GM19455 (cell line): ENCODE measurements at regions not wholly inside any gene's neighbourhood (a gene's known extent, or its start where the extent isn't known, plus 50 kb on each side); places are given as distances from the start of the nearest gene placed in this dataset.
"Not testable (repeated sequence)": the region's sequence is repeated elsewhere in the genome, so short reads cannot be mapped to it uniquely, and the experiment has no call there.

Experiments used
- ATAC-seq: cut with Tn5 transposase; IDR thresholded peaks from one replicate; pipeline ENCODE4 v1.9.1; 2021; ENCODE audit not compliant: unreplicated experiment

DNA sequence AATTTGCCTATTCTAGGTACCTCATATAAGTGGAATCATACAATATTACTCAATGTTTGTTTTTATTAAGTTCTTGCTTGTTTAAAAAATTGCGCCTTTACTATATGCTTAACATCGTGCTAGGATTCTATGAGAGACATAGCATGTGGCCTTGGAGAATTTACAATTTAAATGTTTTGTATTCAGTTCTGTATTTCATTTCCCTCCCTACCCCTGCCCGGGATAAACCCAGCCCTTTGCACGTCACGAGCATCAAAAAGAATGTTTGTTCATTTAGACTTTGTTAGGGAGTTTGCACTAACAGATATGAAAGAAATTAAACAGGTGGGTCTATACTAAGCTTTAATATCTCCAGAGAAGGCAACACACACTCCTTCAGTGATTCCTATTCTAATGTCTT is 75.7 kb downstream of the C18orf54 start:
- no peak for ATAC-seq

DNA sequence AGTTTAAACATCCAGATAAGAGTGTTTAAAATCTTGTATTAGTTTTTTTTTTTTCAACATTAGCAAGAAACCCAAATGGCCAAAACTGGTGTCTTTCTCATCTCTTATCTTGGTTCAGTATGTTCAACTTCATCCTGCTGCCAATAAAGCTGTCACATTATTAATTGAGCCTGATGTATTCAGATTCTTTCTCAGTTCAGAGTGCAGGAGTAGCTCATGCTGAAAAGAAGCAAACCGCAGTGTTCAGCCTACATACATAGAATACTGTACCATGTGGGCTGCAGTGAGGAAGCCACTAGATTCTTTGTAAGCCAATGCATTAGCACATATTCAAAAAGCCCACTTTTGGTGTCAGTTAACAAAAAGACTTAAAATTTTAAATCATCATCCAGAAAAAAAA is 76.2 kb downstream of the C18orf54 start:
- no peak for ATAC-seq

DNA sequence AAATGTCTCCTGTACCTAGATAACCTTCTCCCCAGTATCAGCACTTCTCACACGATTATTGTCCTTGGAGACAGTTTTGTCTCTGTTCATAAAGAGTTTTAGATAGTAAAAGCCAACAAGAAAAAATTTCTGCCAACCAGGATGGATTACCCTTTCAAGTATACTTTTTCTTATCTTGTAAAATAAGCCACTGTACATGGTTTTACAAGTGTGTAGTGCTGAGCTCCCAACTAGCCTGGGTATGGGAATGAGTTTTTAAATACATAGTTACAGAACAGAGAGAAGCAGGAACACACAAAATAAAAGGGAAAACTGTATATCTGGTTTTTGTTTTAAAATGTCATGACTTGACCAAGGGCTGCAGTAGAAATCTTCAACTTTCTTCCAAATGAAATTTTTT is 76.7 kb downstream of the C18orf54 start:
- ATAC-seq: no peak

DNA sequence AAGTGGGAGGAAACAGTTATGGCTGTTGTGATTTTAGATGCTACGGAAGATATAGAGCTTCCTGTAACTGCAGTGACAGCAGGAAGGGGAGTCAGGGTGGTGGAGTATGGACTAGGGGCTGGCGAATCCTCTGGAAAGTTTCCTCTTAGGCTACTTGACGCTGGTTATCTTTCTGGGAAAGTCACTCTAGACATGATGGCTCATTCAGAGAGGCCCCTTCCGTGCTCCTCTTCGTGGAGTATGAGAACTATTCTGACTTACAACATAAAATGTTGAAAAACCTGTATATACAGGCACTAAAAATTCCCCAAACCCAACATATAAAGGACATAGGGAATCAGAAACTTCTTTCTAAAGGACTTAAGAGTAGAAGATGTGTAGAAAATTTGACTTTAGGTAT is 78.8 kb downstream of the C18orf54 start:
- no peak for ATAC-seq

GRCh38 chr18:54440292-54440691 is 82.6 kb downstream of the C18orf54 start:
- ATAC-seq: no peak

DNA sequence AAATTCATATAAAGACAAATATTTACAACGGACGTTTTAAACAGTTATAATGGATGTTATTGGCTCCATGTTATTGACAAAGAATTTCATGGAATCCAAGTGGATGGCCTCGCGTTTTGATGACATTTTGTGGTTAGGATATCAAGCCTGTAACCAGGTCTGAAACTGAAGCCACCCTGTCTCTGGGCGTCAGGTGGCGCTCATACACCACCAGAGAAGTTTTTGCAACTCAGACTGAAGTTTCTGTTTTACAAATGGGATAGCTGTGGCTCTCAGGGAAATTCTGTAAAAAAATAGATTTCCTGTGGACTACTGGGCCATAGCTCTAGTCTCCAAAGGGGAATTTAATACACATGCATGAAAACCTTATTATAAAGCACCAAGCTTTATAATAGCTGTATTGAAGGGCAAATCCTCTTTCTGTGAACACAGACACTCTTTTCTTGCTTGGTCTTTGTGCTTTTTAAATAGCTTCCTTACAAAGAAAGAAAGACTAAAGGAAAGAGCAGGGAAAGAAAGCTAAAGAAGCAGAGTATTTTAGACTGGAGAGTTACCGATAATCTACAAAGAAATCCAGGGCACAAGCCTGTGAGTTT is 86.7 kb downstream of the C18orf54 start:
- ATAC-seq: peak; percentile 76

DNA sequence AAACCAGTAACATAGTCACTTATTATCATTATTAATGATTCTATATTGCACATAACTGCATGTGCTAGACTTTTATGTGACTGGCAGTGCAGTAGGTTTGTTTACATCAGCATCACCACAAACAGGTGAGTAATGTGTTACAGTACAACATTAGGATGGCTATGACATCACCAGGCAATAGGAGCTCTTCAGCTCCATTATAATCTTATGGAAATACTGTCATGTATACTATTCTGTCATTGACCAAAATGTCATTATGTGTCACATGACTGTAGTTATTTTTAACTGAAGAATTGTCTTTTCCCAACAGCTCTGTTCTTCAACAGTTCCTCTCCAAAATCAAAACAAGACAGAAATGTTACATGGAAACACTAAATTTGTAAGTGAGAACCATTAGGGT is 96.3 kb downstream of the C18orf54 start:
- no peak for ATAC-seq

DNA sequence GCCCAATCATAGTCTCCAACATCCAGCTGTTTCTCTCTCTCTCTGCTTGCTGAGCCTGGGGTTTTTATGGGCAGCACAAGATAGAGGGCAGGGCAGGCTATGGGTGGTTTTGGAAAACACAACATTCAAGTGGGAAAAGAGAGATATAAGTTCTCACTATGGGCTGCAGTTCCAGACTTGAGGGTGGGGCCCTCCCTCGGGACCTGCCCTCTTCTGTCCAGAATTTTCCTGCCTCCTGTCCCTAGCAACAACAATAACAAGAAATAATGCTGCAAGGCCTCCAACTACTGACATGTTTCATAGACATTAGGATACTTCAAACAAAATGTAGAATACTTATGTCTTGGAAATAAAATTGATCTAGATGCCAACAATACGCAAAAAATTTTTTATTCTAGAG is 107.8 kb downstream of the C18orf54 start:
- ATAC-seq: no peak

- ATAC-seq: no peak
Observed at GRCh38 chr18:54466248-54467005, 108.7 kb downstream of the C18orf54 start.

- ATAC-seq: no peak
Observed at GRCh38 chr18:54479365-54479764, 111.7 kb upstream of the DYNAP start.

GRCh38 chr18:54480616-54481015 is 110.4 kb upstream of the DYNAP start:
- ATAC-seq: no peak

DNA sequence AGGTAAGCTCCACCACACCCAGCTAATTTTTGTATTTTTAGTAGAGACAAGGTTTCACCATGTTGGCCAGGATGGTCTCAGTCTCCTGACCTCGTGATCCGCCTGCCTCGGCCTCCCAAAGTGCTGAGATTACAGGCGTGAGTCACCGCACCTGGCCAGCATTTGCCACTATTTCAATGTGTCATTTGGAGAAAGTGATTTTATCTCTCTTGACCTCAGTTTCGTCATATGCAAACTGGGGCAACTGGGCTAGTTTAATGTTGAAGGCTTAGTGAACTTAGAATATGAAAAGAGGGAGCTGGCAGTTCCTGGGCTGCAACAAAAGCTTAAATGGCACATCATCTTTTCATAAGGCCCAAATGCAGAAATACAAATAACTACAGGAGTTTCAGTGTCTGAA is 88.6 kb upstream of the DYNAP start:
- not testable (repeated sequence) for ATAC-seq

GRCh38 chr18:54503131-54503894 is 87.7 kb upstream of the DYNAP start:
- ATAC-seq: no peak

DNA sequence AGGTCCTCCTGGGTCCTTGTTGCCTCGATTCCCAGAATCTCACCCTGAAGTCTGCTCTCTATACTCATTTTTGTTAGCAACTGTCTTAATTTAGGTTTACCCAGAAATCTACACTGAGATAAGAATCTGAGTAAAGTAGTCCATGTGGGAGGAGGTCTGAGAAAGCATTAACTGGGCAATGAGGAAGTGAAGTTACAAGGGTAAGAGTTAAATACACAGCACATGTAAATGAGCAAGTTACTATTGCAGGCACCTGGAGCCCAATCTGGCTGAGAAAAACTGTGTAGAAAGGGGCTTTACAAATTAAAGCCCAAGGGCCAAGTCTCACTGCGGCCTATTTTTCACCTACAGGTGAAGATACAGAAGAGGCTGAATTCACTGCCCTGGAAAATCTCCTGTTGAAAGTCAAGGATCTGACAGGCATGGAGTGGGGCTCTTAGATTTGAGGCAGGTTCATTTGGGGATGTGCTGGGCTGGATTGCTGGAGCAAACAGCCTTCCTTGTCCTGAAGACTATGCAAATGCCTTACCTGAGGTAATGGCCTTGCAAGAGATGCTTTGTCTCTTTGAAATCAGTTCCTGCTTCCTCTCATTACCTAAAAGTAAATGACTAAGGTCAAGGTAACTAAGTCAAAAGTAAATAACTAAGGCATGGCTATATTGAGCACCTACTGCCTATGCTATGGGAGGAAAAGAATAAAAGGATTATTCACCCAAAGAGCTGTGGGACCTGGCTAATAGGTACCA is 84.4 kb upstream of the DYNAP start:
- ATAC-seq: no peak

DNA sequence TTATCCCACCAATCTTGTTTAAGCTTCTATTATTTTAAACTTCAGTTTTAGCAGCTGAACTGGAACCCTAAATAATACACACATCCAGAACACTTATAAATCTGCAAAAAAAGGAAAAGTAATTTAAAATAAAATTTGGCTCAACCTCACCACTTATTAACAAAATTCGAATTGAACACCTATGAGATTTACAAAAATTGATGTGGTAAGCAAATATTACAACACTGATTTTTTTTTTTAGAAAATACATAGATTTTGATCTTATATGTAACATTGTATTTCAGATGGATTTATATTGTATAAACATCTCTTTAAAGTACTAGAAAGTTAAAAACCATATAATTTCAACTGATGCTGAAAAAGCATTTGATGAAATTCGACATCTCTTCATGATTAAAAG is 81.3 kb upstream of the DYNAP start:
- no peak for ATAC-seq

DNA sequence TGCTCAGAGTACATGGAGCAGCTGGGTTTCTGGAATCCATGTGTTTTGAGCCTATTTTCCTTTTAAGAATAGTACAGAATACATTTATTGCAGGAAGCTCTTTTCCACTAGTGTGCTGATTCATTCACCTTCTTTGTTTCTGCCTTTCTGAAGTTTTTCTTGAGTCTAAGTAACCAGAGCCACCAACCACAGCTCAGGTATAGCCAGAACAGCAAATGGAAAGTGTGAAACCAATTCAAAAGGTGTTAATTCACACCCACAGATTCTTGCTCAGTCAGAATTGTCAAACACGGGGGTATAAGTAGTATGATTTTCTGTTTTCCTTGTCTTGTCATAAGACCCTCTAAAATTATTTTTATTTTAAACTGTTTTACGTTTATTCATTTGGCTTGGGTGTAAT is 75.9 kb upstream of the DYNAP start:
- no peak for ATAC-seq

DNA sequence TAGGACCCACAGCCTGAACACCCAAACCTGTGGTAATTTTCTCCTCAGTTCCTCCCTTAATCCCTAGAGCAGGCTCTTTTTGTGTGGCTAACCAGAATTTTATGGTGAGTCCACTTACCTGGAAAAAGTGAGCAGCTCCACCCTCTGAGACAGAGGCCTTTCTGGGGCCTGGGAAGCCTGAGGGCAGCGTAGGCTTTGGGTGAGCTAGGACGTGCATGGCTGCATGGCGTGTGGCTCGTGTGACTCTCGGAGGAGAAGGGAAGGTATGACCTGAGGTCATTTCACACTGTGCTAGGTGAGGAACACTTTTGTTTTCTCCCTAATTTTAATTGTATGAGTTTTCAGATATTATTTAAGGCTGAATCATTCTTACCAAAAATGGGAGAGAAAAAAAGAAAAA is 73.5 kb upstream of the DYNAP start:
- no peak for ATAC-seq

DNA sequence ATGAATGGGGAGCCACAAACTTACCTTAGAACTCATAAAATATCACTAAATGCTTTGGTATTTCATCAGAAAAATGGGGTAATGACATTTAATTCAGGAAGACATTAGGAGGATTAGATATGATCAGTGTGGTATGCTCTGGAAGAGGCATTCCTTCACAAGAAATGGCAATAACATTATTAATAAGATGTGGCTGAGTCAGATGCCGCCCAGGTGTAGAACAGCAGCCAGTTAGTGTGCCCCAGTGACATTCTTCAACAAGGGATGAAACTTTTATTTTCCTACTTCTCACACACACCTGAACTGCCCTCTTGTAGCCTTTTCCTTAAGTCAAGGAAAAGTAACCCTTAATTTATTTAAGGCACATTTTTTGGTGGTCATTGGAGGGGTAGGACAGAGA is 69.2 kb upstream of the DYNAP start:
- no peak for ATAC-seq

DNA sequence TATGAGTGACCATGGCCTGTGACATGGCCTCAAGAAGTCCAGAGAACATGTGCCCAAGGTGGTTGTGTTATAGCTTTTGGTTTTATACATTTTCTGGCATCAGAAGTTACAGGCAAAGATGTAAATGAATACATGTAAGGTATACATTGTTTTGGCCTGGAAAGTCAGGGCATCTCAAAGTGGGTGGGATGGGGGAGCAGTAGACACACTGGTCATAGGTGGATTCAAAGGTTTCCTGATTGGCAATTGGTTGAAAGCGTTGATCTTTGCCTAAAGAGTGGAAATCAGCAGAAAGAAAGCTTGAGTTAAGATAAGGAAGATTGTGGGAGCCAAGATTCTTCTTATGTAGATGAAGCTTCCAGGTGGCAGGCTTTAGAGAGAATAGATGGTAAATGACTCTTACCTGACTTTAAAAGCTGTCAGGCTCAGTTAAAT is 62.1 kb upstream of the DYNAP start:
- no peak for ATAC-seq

DNA sequence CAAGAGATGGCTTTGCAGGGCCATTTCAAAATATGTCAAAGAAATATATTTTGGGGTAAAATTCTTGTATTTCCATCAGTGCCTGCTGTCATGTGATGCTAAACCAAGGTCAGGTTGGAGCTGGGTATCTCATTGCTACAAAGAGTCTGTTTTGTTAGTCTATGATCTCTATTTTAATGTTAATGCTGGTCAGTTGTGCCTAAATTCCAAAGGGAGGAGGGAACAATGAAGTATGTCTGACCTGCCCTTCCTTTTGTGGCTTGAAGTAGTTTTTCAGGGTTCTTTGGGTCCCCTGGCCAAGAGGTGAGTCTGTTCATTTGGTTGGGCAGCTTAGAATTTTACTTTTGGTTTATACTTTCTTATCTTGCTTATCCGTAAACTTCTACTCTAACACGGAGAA is 61.6 kb upstream of the DYNAP start:
- no peak for ATAC-seq

- ATAC-seq: no peak
Observed at GRCh38 chr18:54530285-54530684, 60.8 kb upstream of the DYNAP start.
